K562 (cell line): ENCODE measurements at regions not wholly inside any gene's neighbourhood (a gene's known extent, or its start where the extent isn't known, plus 50 kb on each side); places are given as distances from the start of the nearest gene placed in this dataset.

Source experiments
- ATAC-seq: fragments of 200-7000 bp; cut with Tn5 transposase; 3 replicates; pipeline ENCODE4 v1.9.1; 2020; ENCODE audit warnings: moderate library complexity
- BruUV-seq: library from RNA; stranded (reverse); fragments of 400-500 nt; replicated peaks from 2 replicates; lab custom pipeline; 2021; lab: Mats Ljungman, UMichigan
- CTCF ChIA-PET: fragments of 300-600 bp; formaldehyde crosslinking; extraction: SDS; loops from one replicate; lab custom pipeline; 2021; ENCODE audit warnings: low intra/inter-chr PET ratio; lab: Yijun Ruan, JAX
- POLR2A ChIA-PET: fragments of 300-600, 350-650 bp; sonication (Branson Sonifier 250); formaldehyde crosslinking; extraction: SDS; loops from one replicate; lab custom pipeline; 2021; ENCODE audit warnings: antibody characterized with exemption, inconsistent platforms; lab: Yijun Ruan, JAX
- DNase-seq, 4 experiments: peaks; one replicate each; pipeline versions ENCODE4 v3.0.0 to v3.0.0-alpha.2; 2011 to 2018; ENCODE audit warnings: low spot score in 3 of 4, mixed read lengths in 3 of 4; ENCODE audit errors: extremely low read depth in 1 of 4
- FAIRE-seq: peaks from 2 replicates; lab custom pipeline; 2011; peaks lifted over from hg19 to GRCh38; lab: Jason Lieb, UNC
- H2AFZ ChIP-seq: 2 replicates; pipeline ENCODE4 v1.6.0; 2011; ENCODE audit warnings: low read depth, low read length, control low read depth, inconsistent platforms
- H3K27ac ChIP-seq: fragments of 200-600 bp; 3 replicates; pipeline ENCODE4 v1.8.0; 2011; ENCODE audit warnings: low read depth, mild to moderate bottlenecking, control low read depth, inconsistent platforms, low read length, moderate library complexity, mixed read lengths; ENCODE audit errors: extremely low read depth
- H3K27me3 ChIP-seq, 2 experiments: fragments of 300-600 bp in 1 of 2; 2 replicates in 1 of 2; 3 replicates in 1 of 2; pipeline versions ENCODE4 v1.6.0 to v1.8.0; 2011; ENCODE audit warnings: inconsistent platforms in 2 of 2, low read length in 2 of 2, mild to moderate bottlenecking in 1 of 2, mixed read lengths in 1 of 2, moderate library complexity in 1 of 2; ENCODE audit not compliant: control insufficient read depth in 2 of 2, insufficient read depth in 2 of 2
- H3K36me3 ChIP-seq: fragments of 300-600 bp; 3 replicates; pipeline ENCODE4 v1.8.0; 2011; ENCODE audit warnings: mild to moderate bottlenecking, low read length, inconsistent platforms; ENCODE audit not compliant: control insufficient read depth, insufficient read depth
- H3K4me1 ChIP-seq, 2 experiments: fragments of 200-600 bp in 1 of 2; replicated peaks in 1 of 2; 2 replicates in 1 of 2; 3 replicates in 1 of 2; pipeline versions ENCODE4 v1.5.1 to v1.8.0; 2011; ENCODE audit warnings: inconsistent platforms in 2 of 2, low read length in 2 of 2, mild to moderate bottlenecking in 1 of 2, mixed read lengths in 1 of 2, moderate library complexity in 1 of 2; ENCODE audit not compliant: control insufficient read depth in 2 of 2, insufficient read depth in 2 of 2
- H3K4me2 ChIP-seq: 2 replicates; pipeline ENCODE4 v1.6.1; 2011; ENCODE audit warnings: low read length, control low read depth, inconsistent platforms, mixed read lengths; ENCODE audit not compliant: insufficient read depth
- H3K4me3 ChIP-seq: fragments of 200-600 bp; sonication (generic), shearing (Covaris generic); 2 replicates; pipeline ENCODE4 v1.5.1; 2016; ENCODE audit warnings: control low read depth, inconsistent platforms
- H3K79me2 ChIP-seq: fragments of 200-600 bp; 3 replicates; pipeline ENCODE4 v1.8.0; 2011; ENCODE audit warnings: low read length, inconsistent platforms; ENCODE audit not compliant: control insufficient read depth, insufficient read depth
- H3K9ac ChIP-seq, 2 experiments: 2 replicates each; pipeline versions ENCODE4 v1.6.0 to v1.6.1; 2011; ENCODE audit warnings: low read depth in 2 of 2, low read length in 2 of 2, control low read depth in 1 of 2, inconsistent platforms in 1 of 2, mild to moderate bottlenecking in 1 of 2, mixed read lengths in 1 of 2; ENCODE audit not compliant: insufficient read depth in 1 of 2
- H3K9me1 ChIP-seq: one replicate; pipeline ENCODE4 v1.6.0; 2011; ENCODE audit warnings: inconsistent platforms, mild to moderate bottlenecking, low read length, moderate library complexity; ENCODE audit not compliant: control insufficient read depth, insufficient read depth
- H3K9me3 ChIP-seq: replicated peaks from 2 replicates; pipeline ENCODE4 v1.5.1; 2011; ENCODE audit warnings: low read depth, low read length, inconsistent platforms; ENCODE audit not compliant: control insufficient read depth, insufficient read depth
- H4K20me1 ChIP-seq: replicated peaks from 2 replicates; pipeline ENCODE4 v1.6.1; 2011; ENCODE audit warnings: low read length, inconsistent platforms, mixed read lengths; ENCODE audit not compliant: control insufficient read depth, insufficient read depth
- ASH1L ChIP-seq: fragments of 450-650 bp; IDR thresholded peaks from 2 replicates; pipeline ENCODE4 v1.6.1; 2018; ENCODE audit warnings: borderline replicate concordance, mild to moderate bottlenecking, low read depth; ENCODE audit not compliant: partially characterized antibody
- CHAMP1 ChIP-seq: fragments of 450-650 bp; IDR thresholded peaks from 2 replicates; pipeline ENCODE4 v1.6.1; 2016; ENCODE audit warnings: mild to moderate bottlenecking
- ERF ChIP-seq: fragments of 450-650 bp; formaldehyde crosslinking; IDR thresholded peaks from 2 replicates; pipeline ENCODE4 v1.4.0; 2020; ENCODE audit warnings: mild to moderate bottlenecking, mixed read lengths
- FOXK2 ChIP-seq, 2 experiments: fragments of 450-650 bp; IDR thresholded peaks in 1 of 2; conservative IDR thresholded peaks in 1 of 2; 2 replicates each; pipeline ENCODE4 v1.6.1; 2016; ENCODE audit warnings: low read depth in 2 of 2, mild to moderate bottlenecking in 1 of 2
- MBD2 ChIP-seq: sonication (generic); IDR thresholded peaks from 2 replicates; pipeline ENCODE4 v1.6.1; 2016; ENCODE audit warnings: low read depth, borderline replicate concordance
- PPARD ChIP-seq: fragments of 250-450 bp; sonication (Bioruptor Pico); IDR thresholded peaks from 2 replicates; pipeline ENCODE4 v1.8.0; 2022; ENCODE audit warnings: inconsistent platforms, mild to moderate bottlenecking, moderate library complexity
- RBM14 ChIP-seq: fragments of 200-400 bp; formaldehyde crosslinking; IDR thresholded peaks from 2 replicates; pipeline ENCODE4 v1.6.1; 2018; ENCODE audit warnings: low read depth, mild to moderate bottlenecking, low read length, moderate library complexity, borderline replicate concordance; ENCODE audit not compliant: insufficient read depth
- RREB1 ChIP-seq: fragments of 250-450 bp; sonication (Bioruptor Pico); IDR thresholded peaks from 2 replicates; pipeline ENCODE4 v1.4.0; 2020
- TAF15 ChIP-seq: fragments of 200-400 bp; formaldehyde crosslinking; IDR thresholded peaks from 2 replicates; pipeline ENCODE4 v1.6.1; 2017; ENCODE audit warnings: mild to moderate bottlenecking, low read depth, low read length, moderate library complexity
- TAF7 ChIP-seq: fragments of 450-650 bp; IDR thresholded peaks from 2 replicates; pipeline ENCODE4 v1.6.1; 2016; ENCODE audit warnings: missing genetic modification characterization, missing compliant biosample characterization
- TOE1 ChIP-seq, 2 experiments: fragments of 450-650 bp in 1 of 2; sonication (generic) in 1 of 2; formaldehyde crosslinking in 1 of 2; IDR thresholded peaks; 2 replicates each; pipeline versions ENCODE4 v1.7.1 to v1.8.0; 2016 to 2022; ENCODE audit warnings: borderline replicate concordance in 2 of 2, mild to moderate bottlenecking in 2 of 2, antibody characterized with exemption in 1 of 2, inconsistent platforms in 1 of 2, low read depth in 1 of 2, missing genetic modification reagents in 1 of 2, moderate library complexity in 1 of 2
- ZFX ChIP-seq: sonication (generic); formaldehyde crosslinking; IDR thresholded peaks from 2 replicates; pipeline ENCODE4 v1.8.0; 2022; ENCODE audit warnings: mild to moderate bottlenecking, missing genetic modification reagents, moderate library complexity
- ZNF12 ChIP-seq: sonication (generic); formaldehyde crosslinking; IDR thresholded peaks from 2 replicates; pipeline ENCODE4 v1.4.0; 2020; ENCODE audit warnings: mild to moderate bottlenecking, missing genetic modification reagents
- ZNF778 ChIP-seq: fragments of 450-650 bp; formaldehyde crosslinking; IDR thresholded peaks from 2 replicates; pipeline ENCODE4 v1.4.0; 2020; ENCODE audit warnings: mild to moderate bottlenecking, moderate library complexity
- ZSCAN32 ChIP-seq: fragments of 450-650 bp; formaldehyde crosslinking; IDR thresholded peaks from 2 replicates; pipeline ENCODE4 v1.4.0; 2020; ENCODE audit warnings: mild to moderate bottlenecking, moderate library complexity
- WGBS: fragments of 100-300 bp; shearing (Covaris generic); methylation state at CpG from one replicate; pipeline ENCODE4 v1.1.6; 2016; ENCODE audit warnings: low coverage, mixed read lengths; ENCODE audit not compliant: insufficient coverage; ENCODE audit errors: missing lambda C conversion rate; 5-methylcytosine and 5-hydroxymethylcytosine counted together
- in situ Hi-C: fragments of 300-500 bp; cut with MboI; formaldehyde crosslinking; loops from 4 replicates; pipeline ENCODE4 v1.15.0; 2018; ENCODE audit warnings: inconsistent platforms, mixed read lengths
- intact Hi-C: fragments of 100-400 bp; cut with micrococcal nuclease; formaldehyde crosslinking; loops from 2 replicates; pipeline ENCODE4 v1.14.2; 2022

GRCh38 chr18:29009250-29009803 is 832.4 kb upstream of the CDH2 start:
- intact Hi-C loops = no loop called here
- TF ChIP-seq ERF (CRISPR knock-in tag) (no peak), RBM14 (no peak), TAF15 (no peak), TOE1 (IDR thresholded peaks at IDR 0.05; ENCODE audit: borderline replicate concordance) (no peak), TOE1 (CRISPR knock-in tag; IDR thresholded peaks at IDR 0.05; ENCODE audit: borderline replicate concordance, low read depth) (no peak), PPARD (no peak), ZNF778 (CRISPR knock-in tag) (no peak), TAF7 (no peak), FOXK2 (conservative IDR thresholded peaks at IDR 0.05 in 1 of 2, IDR thresholded peaks at IDR 0.05 in 1 of 2; ENCODE audit: low read depth in 2 of 2) (no peak), ZSCAN32 (CRISPR knock-in tag) (no peak), ZFX (CRISPR knock-in tag) (no peak), ZNF12 (CRISPR knock-in tag) (no peak), MBD2 (no peak), CHAMP1 (no peak), RREB1 (CRISPR knock-in tag) (no peak), ASH1L (no peak)

More at GRCh38 chr18:29009250-29009803, 832.4 kb upstream of the CDH2 start:
- no peaks in the 10 kb centered on the region for H3K36me3 ChIP-seq
- BruUV-seq = no TSS peak
- CTCF ChIA-PET = no interaction called here
- no peak overlapping the region for H3K9ac ChIP-seq
- in situ Hi-C loops = no loop called here
- no peak for ATAC-seq
- DNase-seq = no peak
- no peaks in the 10 kb centered on the region for H4K20me1 ChIP-seq
- H3K4me2 ChIP-seq = no peak overlapping the region
- no peak overlapping the region for H2AFZ ChIP-seq
- no peaks in the 10 kb centered on the region for H3K4me1 ChIP-seq
- H3K79me2 ChIP-seq = no peaks in the 10 kb centered on the region
- H3K4me3 ChIP-seq = no peak overlapping the region
- H3K27me3 ChIP-seq = no peaks in the 10 kb centered on the region
- WGBS = 0% methylated on average over 2 of the region's 2 CpGs
- POLR2A ChIA-PET = no interaction called here
- FAIRE-seq = no peak
- no peaks in the 10 kb centered on the region; the same call in 1 of the 2 replicates for H3K9me3 ChIP-seq
- H3K27ac ChIP-seq = no peak overlapping the region
- no peaks in the 10 kb centered on the region for H3K9me1 ChIP-seq
